ENCODE measurements at regions not wholly inside any gene's neighbourhood (a gene's known extent, or its start where the extent isn't known, plus 50 kb on each side); places are given as distances from the start of the nearest gene placed in this dataset.

GRCh38 chr2:149656996-149657395, 69.4 kb upstream of the MMADHC start:
- no peak overlapping the region for H3K4me3 Mint-ChIP-seq
- H3K36me3 Mint-ChIP-seq (ENCODE audit: low read depth), result no peaks in the 10 kb centered on the region
- H3K27me3 Mint-ChIP-seq (ENCODE audit: low read depth), result no peaks in the 10 kb centered on the region
- DNase-seq (no peak), ATAC-seq (no peak)
- peaks cover 6% of the 10 kb centered on the region for H3K9me3 Mint-ChIP-seq (ENCODE audit: insufficient read depth)
- H3K27ac Mint-ChIP-seq, result no peak overlapping the region
- POLR2A ChIA-PET, result no interaction called here
- CTCF ChIA-PET, result no interaction called here
- H3K4me1 Mint-ChIP-seq (ENCODE audit: low read depth), result no peaks in the 10 kb centered on the region

- ChIA-PET CTCF (no interaction called here), POLR2A (no interaction called here)
Observed at GRCh38 chr2:149653831-149654445, 66.4 kb upstream of the MMADHC start.

DNA sequence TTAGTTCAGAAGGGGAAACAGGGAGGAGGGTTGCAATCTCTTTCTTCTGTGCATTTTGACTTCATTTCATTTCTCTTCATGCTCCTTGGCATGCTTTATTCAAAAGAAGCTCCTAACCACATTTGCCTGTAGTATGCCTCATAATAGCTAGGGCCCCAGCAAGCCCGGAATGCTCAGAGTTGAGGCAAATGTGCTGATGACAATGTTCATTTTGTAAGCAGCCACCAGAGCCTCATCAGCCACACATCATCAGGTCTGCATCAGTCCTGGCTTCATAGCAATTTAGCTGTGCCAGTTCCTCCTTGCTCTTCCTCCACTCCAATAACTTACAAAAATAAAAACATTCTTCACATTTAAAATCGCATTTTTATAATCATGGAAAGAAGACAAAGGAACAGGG, 65.4 kb upstream of the MMADHC start:
- no peak overlapping the region for H3K27ac Mint-ChIP-seq
- no peaks in the 10 kb centered on the region for H3K27me3 Mint-ChIP-seq (ENCODE audit: low read depth)
- ATAC-seq (no peak), DNase-seq (no peak)
- no peak overlapping the region for H3K4me3 Mint-ChIP-seq
- ChIA-PET POLR2A (no interaction called here), CTCF (no interaction called here)
- no peaks in the 10 kb centered on the region for H3K4me1 Mint-ChIP-seq (ENCODE audit: low read depth)
- peaks cover 6% of the 10 kb centered on the region for H3K9me3 Mint-ChIP-seq (ENCODE audit: insufficient read depth)
- H3K36me3 Mint-ChIP-seq (ENCODE audit: low read depth), result no peaks in the 10 kb centered on the region

More at GRCh38 chr2:149653831-149654445, 66.4 kb upstream of the MMADHC start:
- ATAC-seq (no peak), DNase-seq (no peak)
- Mint-ChIP-seq H3K4me3 (no peak overlapping the region), H3K27me3 (ENCODE audit: low read depth) (no peaks in the 10 kb centered on the region), H3K36me3 (ENCODE audit: low read depth) (no peaks in the 10 kb centered on the region), H3K27ac (no peak overlapping the region), H3K4me1 (ENCODE audit: low read depth) (no peaks in the 10 kb centered on the region), H3K9me3 (ENCODE audit: insufficient read depth) (peaks cover 6% of the 10 kb centered on the region)

DNA sequence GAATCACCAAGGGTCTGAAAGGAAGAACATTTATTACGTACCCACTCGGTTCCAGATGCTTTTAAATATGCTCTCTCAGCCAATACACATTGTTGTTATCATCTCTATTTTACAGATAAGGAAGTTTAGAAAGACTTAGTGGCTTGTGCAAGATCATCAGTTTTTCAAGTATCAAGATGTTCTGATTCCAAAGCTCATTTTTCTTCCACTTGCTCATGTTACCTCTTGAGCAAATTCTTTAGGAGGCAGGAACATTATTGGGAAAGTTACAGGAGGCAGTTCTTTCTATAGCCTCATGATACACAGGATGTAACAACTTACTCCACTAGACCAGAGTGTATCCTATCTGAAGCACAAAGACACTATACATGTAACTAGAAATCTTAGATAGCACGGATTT, 65.0 kb upstream of the MMADHC start:
- CTCF ChIA-PET, result no interaction called here
- Mint-ChIP-seq H3K4me1 (ENCODE audit: low read depth) (no peaks in the 10 kb centered on the region), H3K27me3 (ENCODE audit: low read depth) (no peaks in the 10 kb centered on the region)

DNA sequence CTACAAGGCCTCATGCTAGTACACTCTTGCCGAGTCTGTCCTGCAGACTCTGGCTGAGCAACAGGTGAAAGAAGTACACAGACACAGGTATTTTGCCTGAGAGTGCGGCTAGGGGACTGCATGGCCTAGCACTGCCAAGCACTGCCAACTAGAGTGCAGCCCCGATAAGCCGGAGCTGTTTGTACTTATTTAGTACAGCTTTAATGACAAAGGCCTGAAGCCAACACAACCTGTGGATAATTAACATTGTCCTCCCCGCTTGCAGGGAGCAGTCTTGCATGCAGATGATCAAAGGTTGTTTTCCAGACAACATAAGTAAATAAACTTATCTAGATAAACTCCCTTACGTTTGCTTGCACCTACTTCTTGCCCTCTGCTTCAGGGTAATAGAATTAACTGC, 63.7 kb upstream of the MMADHC start:
- Mint-ChIP-seq H3K27me3 (ENCODE audit: low read depth) (no peaks in the 10 kb centered on the region), H3K36me3 (ENCODE audit: low read depth) (no peaks in the 10 kb centered on the region), H3K4me3 (no peak overlapping the region), H3K4me1 (ENCODE audit: low read depth) (no peaks in the 10 kb centered on the region), H3K27ac (no peak overlapping the region), H3K9me3 (ENCODE audit: insufficient read depth) (peaks cover 6% of the 10 kb centered on the region)
- ATAC-seq (no peak), DNase-seq (no peak)
- CTCF ChIA-PET, result no interaction called here
- POLR2A ChIA-PET, result no interaction called here

More for the DNA sequence above, 65.0 kb upstream of the MMADHC start:
- no peak overlapping the region for H3K27ac Mint-ChIP-seq
- ATAC-seq (no peak), DNase-seq (no peak)
- POLR2A ChIA-PET, result no interaction called here
- H3K4me3 Mint-ChIP-seq, result no peak overlapping the region
- H3K9me3 Mint-ChIP-seq (ENCODE audit: insufficient read depth), result peaks cover 6% of the 10 kb centered on the region
- H3K36me3 Mint-ChIP-seq (ENCODE audit: low read depth), result no peaks in the 10 kb centered on the region

DNA sequence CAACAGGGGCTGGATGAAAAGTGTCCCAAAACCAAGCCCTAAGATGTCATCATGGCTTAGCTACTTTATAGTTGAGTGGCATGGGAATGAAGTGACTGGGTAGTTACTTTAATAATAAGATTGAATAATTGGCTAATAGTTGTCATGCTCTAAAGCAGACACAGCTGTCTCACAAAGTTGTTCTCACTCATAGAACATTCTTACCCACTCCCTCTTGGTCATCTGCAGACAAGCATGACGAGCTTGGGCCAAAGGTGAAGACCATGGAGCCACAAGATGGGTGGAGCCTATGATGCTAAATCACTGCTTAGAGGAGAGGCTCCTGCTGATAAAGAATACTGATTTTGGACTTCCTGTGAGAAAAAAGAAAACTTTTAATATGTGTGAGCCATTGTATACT, 62.4 kb upstream of the MMADHC start:
- H3K27ac Mint-ChIP-seq, result no peak overlapping the region
- H3K4me3 Mint-ChIP-seq, result no peak overlapping the region
- H3K4me1 Mint-ChIP-seq (ENCODE audit: low read depth), result no peaks in the 10 kb centered on the region
- DNase-seq (no peak), ATAC-seq (no peak)
- H3K27me3 Mint-ChIP-seq (ENCODE audit: low read depth), result no peaks in the 10 kb centered on the region
- POLR2A ChIA-PET, result no interaction called here
- no peaks in the 10 kb centered on the region for H3K36me3 Mint-ChIP-seq (ENCODE audit: low read depth)
- CTCF ChIA-PET, result interaction anchor here (0.7 kb wide), 1 partner anchor 77 kb away, joined by 3 read pairs; no protein-coding TSS in a partner anchor
- H3K9me3 Mint-ChIP-seq (ENCODE audit: insufficient read depth), result no peaks in the 10 kb centered on the region

GRCh38 chr2:149648282-149649030, 60.9 kb upstream of the MMADHC start:
- H3K9me3 Mint-ChIP-seq (ENCODE audit: insufficient read depth), result no peaks in the 10 kb centered on the region
- H3K36me3 Mint-ChIP-seq (ENCODE audit: low read depth), result no peaks in the 10 kb centered on the region

GRCh38 chr2:149645391-149645790, 57.8 kb upstream of the MMADHC start:
- no peak overlapping the region for H3K27ac Mint-ChIP-seq
- H3K4me3 Mint-ChIP-seq, result no peak overlapping the region
- ChIA-PET CTCF (no interaction called here), POLR2A (no interaction called here)
- H3K4me1 Mint-ChIP-seq (ENCODE audit: low read depth), result no peaks in the 10 kb centered on the region
- DNase-seq, result no peak
- no peak for ATAC-seq
- no peaks in the 10 kb centered on the region for H3K36me3 Mint-ChIP-seq (ENCODE audit: low read depth)
- no peaks in the 10 kb centered on the region for H3K27me3 Mint-ChIP-seq (ENCODE audit: low read depth)
- H3K9me3 Mint-ChIP-seq (ENCODE audit: insufficient read depth), result no peaks in the 10 kb centered on the region

More at GRCh38 chr2:149648282-149649030, 60.9 kb upstream of the MMADHC start:
- Mint-ChIP-seq H3K27ac (no peak overlapping the region), H3K27me3 (ENCODE audit: low read depth) (no peaks in the 10 kb centered on the region), H3K4me1 (ENCODE audit: low read depth) (no peaks in the 10 kb centered on the region), H3K4me3 (no peak overlapping the region)
- DNase-seq, result no peak
- ATAC-seq, result no peak
- ChIA-PET POLR2A (no interaction called here), CTCF (no interaction called here)
